ENCODE measurements at regions not wholly inside any gene's neighbourhood (a gene's known extent, or its start where the extent isn't known, plus 50 kb on each side); places are given as distances from the start of the nearest gene placed in this dataset.

- no peaks in the 10 kb centered on the region for H3K27me3 ChIP-seq (replicated peaks; ENCODE audit: insufficient read depth, low read depth, low read length, poor library complexity)
- H3K36me3 ChIP-seq (ENCODE audit: insufficient read depth, low read length, poor library complexity, severe bottlenecking), result no peaks in the 10 kb centered on the region
- no TSS peak for BruUV-seq (replicated peaks)
- no peak overlapping the region for H3K27ac ChIP-seq (ENCODE audit: low read depth, low read length, poor library complexity, severe bottlenecking)
- intact Hi-C loops (cut with micrococcal nuclease; ENCODE audit: unreplicated experiment), result no loop called here
- ChIA-PET POLR2A (ENCODE audit: low non-redundant PET) (no interaction called here), CTCF (no interaction called here)
- no peaks in the 10 kb centered on the region for H3K9me3 ChIP-seq (ENCODE audit: low read depth, low read length, poor library complexity, severe bottlenecking)
- DNase-seq (ENCODE audit: low spot score), result no peak
- H3K4me3 ChIP-seq (ENCODE audit: low read depth, low read length, poor library complexity, severe bottlenecking), result no peak overlapping the region
- no peaks in the 10 kb centered on the region for H3K4me1 ChIP-seq (ENCODE audit: insufficient read depth, low read length, poor library complexity, severe bottlenecking)
- TF ChIP-seq CTCF (conservative IDR thresholded peaks at IDR 0.05; ENCODE audit: low read depth, low read length), result no peak
Observed at GRCh38 chr6:139438775-139439174, 64.3 kb upstream of the CITED2 start.

- CTCF ChIA-PET, result no interaction called here
- intact Hi-C loops (cut with micrococcal nuclease; ENCODE audit: unreplicated experiment), result no loop called here
- no peak for DNase-seq (ENCODE audit: low spot score)
- POLR2A ChIA-PET (ENCODE audit: low non-redundant PET), result no interaction called here
- no peaks in the 10 kb centered on the region for H3K4me1 ChIP-seq (ENCODE audit: insufficient read depth, low read length, poor library complexity, severe bottlenecking)
- H3K4me3 ChIP-seq (ENCODE audit: low read depth, low read length, poor library complexity, severe bottlenecking), result no peak overlapping the region
- no peak for TF ChIP-seq CTCF (conservative IDR thresholded peaks at IDR 0.05; ENCODE audit: low read depth, low read length)
- no peak for TF ChIP-seq EZH2 (IDR thresholded peaks at IDR 0.05; ENCODE audit: borderline replicate concordance, low read depth, low read length, poor library complexity, severe bottlenecking)
- H3K36me3 ChIP-seq (ENCODE audit: insufficient read depth, low read length, poor library complexity, severe bottlenecking), result no peaks in the 10 kb centered on the region
- no peak overlapping the region for H3K27ac ChIP-seq (ENCODE audit: low read depth, low read length, poor library complexity, severe bottlenecking)
- H3K9me3 ChIP-seq (ENCODE audit: low read depth, low read length, poor library complexity, severe bottlenecking), result no peaks in the 10 kb centered on the region
- no TSS peak for BruUV-seq (replicated peaks)
- H3K27me3 ChIP-seq (replicated peaks; ENCODE audit: insufficient read depth, low read depth, low read length, poor library complexity), result no peaks in the 10 kb centered on the region
Observed at GRCh38 chr6:139436957-139437348, 62.5 kb upstream of the CITED2 start.

GRCh38 chr6:139436200-139436956 is 61.9 kb upstream of the CITED2 start:
- Histone ChIP-seq H3K36me3 (ENCODE audit: insufficient read depth, low read length, poor library complexity, severe bottlenecking) (no peaks in the 10 kb centered on the region), H3K9me3 (ENCODE audit: low read depth, low read length, poor library complexity, severe bottlenecking) (no peaks in the 10 kb centered on the region), H3K4me1 (ENCODE audit: insufficient read depth, low read length, poor library complexity, severe bottlenecking) (no peaks in the 10 kb centered on the region), H3K27ac (ENCODE audit: low read depth, low read length, poor library complexity, severe bottlenecking) (no peak overlapping the region), H3K27me3 (replicated peaks; ENCODE audit: insufficient read depth, low read depth, low read length, poor library complexity) (no peaks in the 10 kb centered on the region), H3K4me3 (ENCODE audit: low read depth, low read length, poor library complexity, severe bottlenecking) (no peak overlapping the region)
- ChIA-PET POLR2A (ENCODE audit: low non-redundant PET) (no interaction called here), CTCF (no interaction called here)
- no TSS peak for BruUV-seq (replicated peaks)
- no peak for DNase-seq (ENCODE audit: low spot score)
- no peak for TF ChIP-seq EZH2 (IDR thresholded peaks at IDR 0.05; ENCODE audit: borderline replicate concordance, low read depth, low read length, poor library complexity, severe bottlenecking)
- no peak for TF ChIP-seq CTCF (conservative IDR thresholded peaks at IDR 0.05; ENCODE audit: low read depth, low read length)
- intact Hi-C loops (cut with micrococcal nuclease; ENCODE audit: unreplicated experiment), result no loop called here

All from A673 (cell line).